ENCODE measurements at regions not wholly inside any gene's neighbourhood (a gene's known extent, or its start where the extent isn't known, plus 50 kb on each side); places are given as distances from the start of the nearest gene placed in this dataset.

GRCh38 chr19:28164214-28164613 is 1048.7 kb downstream of the UQCRFS1 start:
- TF ChIP-seq CTCF (IDR thresholded peaks at IDR 0.05; ENCODE audit: extremely low read depth in 1 of 2, insufficient read depth in 1 of 2, low read depth in 1 of 2, low read length in 2 of 2) (no peak), POLR2A (IDR thresholded peaks at IDR 0.05; ENCODE audit: low read depth, low read length) (no peak), FOS (IDR thresholded peaks at IDR 0.05; ENCODE audit: borderline replicate concordance, insufficient read depth, low read length) (no peak), POLR2AphosphoS5 (IDR thresholded peaks at IDR 0.05; ENCODE audit: insufficient read depth, low read depth, low read length) (no peak), MYC (IDR thresholded peaks at IDR 0.05; ENCODE audit: low read depth, low read length) (no peak)

All from endothelial cell of umbilical vein (primary cell).